GM18508 (cell line): ENCODE measurements at regions not wholly inside any gene's neighbourhood (a gene's known extent, or its start where the extent isn't known, plus 50 kb on each side); places are given as distances from the start of the nearest gene placed in this dataset.

Source experiments
- ATAC-seq: cut with Tn5 transposase; IDR thresholded peaks from one replicate; pipeline ENCODE4 v1.9.1; 2021; ENCODE audit warnings: moderate number of reproducible peaks; ENCODE audit not compliant: insufficient read depth, unreplicated experiment

- no peak for ATAC-seq
These were observed 129.0 kb upstream of the NFE2L3 start for GRCh38 chr7:26022982-26023381.

- ATAC-seq = no peak
These were observed 122.1 kb upstream of the NFE2L3 start for GRCh38 chr7:26029911-26030310.

- no peak for ATAC-seq
These were observed 117.6 kb upstream of the NFE2L3 start for GRCh38 chr7:26034391-26034790.

GRCh38 chr7:26035552-26035951 lies 116.4 kb upstream of the NFE2L3 start:
- no peak for ATAC-seq

GRCh38 chr7:26036092-26036491 lies 115.9 kb upstream of the NFE2L3 start:
- no peak for ATAC-seq

GRCh38 chr7:26038201-26038990 lies 113.6 kb upstream of the NFE2L3 start:
- ATAC-seq = no peak

- ATAC-seq = no peak
These were observed 111.9 kb upstream of the NFE2L3 start for GRCh38 chr7:26040085-26040484.

- no peak for ATAC-seq
These were observed 109.8 kb upstream of the NFE2L3 start for GRCh38 chr7:26042237-26042636.

- ATAC-seq = no peak
These were observed 108.2 kb upstream of the NFE2L3 start for GRCh38 chr7:26043801-26044200.

- ATAC-seq = no peak
These were observed 107.7 kb upstream of the NFE2L3 start for GRCh38 chr7:26044320-26044719.

GRCh38 chr7:26046150-26046549 lies 105.8 kb upstream of the NFE2L3 start:
- no peak for ATAC-seq

- ATAC-seq = no peak
These were observed 105.1 kb upstream of the NFE2L3 start for GRCh38 chr7:26046878-26047277.

- ATAC-seq = no peak
These were observed 103.3 kb upstream of the NFE2L3 start for GRCh38 chr7:26048663-26049062.

- no peak for ATAC-seq
These were observed 102.9 kb upstream of the NFE2L3 start for GRCh38 chr7:26049081-26049480.

GRCh38 chr7:26051021-26051420 lies 101.0 kb upstream of the NFE2L3 start:
- ATAC-seq = no peak

- ATAC-seq = no peak
These were observed 99.3 kb upstream of the NFE2L3 start for GRCh38 chr7:26052706-26053105.

- no peak for ATAC-seq
These were observed 97.6 kb upstream of the NFE2L3 start for GRCh38 chr7:26054386-26054785.

GRCh38 chr7:26055241-26055640 lies 96.8 kb upstream of the NFE2L3 start:
- no peak for ATAC-seq

GRCh38 chr7:26060733-26061677 lies 91.0 kb upstream of the NFE2L3 start:
- ATAC-seq = no peak

- ATAC-seq = no peak
These were observed 90.1 kb upstream of the NFE2L3 start for GRCh38 chr7:26061678-26062603.
